Upper lobe of right lung (tissue), 1 donor: ENCODE measurements at regions not wholly inside any gene's neighbourhood (a gene's known extent, or its start where the extent isn't known, plus 50 kb on each side); places are given as distances from the start of the nearest gene placed in this dataset.

ENCODE experiments used
- ATAC-seq: fragments of 200-7000 bp; cut with Tn5 transposase; one replicate; pipeline ENCODE4 v1.9.1; 2020; ENCODE audit warnings: mild to moderate bottlenecking, moderate library complexity
- DNase-seq: peaks from one replicate; pipeline ENCODE4 v3.0.0-alpha.2; 2020
- H3K27ac ChIP-seq: fragments of 200-600 bp; one replicate; pipeline ENCODE4 v1.8.0; 2022
- H3K27me3 ChIP-seq: fragments of 200-600 bp; one replicate; pipeline ENCODE4 v1.8.0; 2022; ENCODE audit warnings: mild to moderate bottlenecking
- H3K36me3 ChIP-seq: fragments of 200-600 bp; one replicate; pipeline ENCODE4 v1.8.0; 2022
- H3K4me1 ChIP-seq: fragments of 200-600 bp; one replicate; pipeline ENCODE4 v1.8.0; 2022
- H3K4me3 ChIP-seq: fragments of 200-600 bp; one replicate; pipeline ENCODE4 v1.8.0; 2022; ENCODE audit warnings: mild to moderate bottlenecking
- H3K9me3 ChIP-seq: fragments of 200-600 bp; one replicate; pipeline ENCODE4 v1.8.0; 2022
- intact Hi-C: fragments of 100-400 bp; cut with DNase I; formaldehyde crosslinking; loops from one replicate; pipeline ENCODE4 v1.11.0; 2022
- TF ChIP-seq, protein P1 (sequence below): fragments of 200-600 bp; IDR thresholded peaks from one replicate; pipeline ENCODE4 v1.8.0; 2022; ENCODE audit warnings: antibody characterized with exemption
- donor health status: DM: no; HTN: yes; CAD: no; lungs with severe emphysema.

DNA sequence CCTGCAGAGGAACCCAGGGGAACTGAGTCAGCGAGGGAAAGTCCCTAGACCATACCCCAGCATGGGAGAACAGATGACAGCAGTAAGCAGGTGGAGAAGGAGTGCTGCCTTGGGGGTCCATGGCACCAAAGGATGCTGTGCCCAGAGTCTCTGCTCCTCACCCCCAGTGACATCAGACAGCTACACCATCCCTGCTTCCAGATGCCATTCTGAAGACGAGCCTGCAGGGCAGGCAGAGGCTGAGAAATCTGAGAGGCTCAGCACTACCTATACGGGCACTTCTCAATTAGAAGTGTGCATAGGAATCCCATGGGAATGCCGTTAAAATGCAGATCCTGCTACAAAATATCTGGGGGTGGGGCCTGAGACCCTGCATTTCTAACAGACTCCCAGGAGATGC lies 211.3 kb upstream of the NSMCE3 start:
- no peaks in the 10 kb centered on the region for H3K27me3 ChIP-seq
- H3K4me1 ChIP-seq: no peaks in the 10 kb centered on the region
- no peaks in the 10 kb centered on the region for H3K9me3 ChIP-seq
- no peak overlapping the region for H3K27ac ChIP-seq
- ATAC-seq (peak; percentile 29), DNase-seq (no peak)
- H3K4me3 ChIP-seq: no peak overlapping the region
- TF ChIP-seq, protein P1, sequence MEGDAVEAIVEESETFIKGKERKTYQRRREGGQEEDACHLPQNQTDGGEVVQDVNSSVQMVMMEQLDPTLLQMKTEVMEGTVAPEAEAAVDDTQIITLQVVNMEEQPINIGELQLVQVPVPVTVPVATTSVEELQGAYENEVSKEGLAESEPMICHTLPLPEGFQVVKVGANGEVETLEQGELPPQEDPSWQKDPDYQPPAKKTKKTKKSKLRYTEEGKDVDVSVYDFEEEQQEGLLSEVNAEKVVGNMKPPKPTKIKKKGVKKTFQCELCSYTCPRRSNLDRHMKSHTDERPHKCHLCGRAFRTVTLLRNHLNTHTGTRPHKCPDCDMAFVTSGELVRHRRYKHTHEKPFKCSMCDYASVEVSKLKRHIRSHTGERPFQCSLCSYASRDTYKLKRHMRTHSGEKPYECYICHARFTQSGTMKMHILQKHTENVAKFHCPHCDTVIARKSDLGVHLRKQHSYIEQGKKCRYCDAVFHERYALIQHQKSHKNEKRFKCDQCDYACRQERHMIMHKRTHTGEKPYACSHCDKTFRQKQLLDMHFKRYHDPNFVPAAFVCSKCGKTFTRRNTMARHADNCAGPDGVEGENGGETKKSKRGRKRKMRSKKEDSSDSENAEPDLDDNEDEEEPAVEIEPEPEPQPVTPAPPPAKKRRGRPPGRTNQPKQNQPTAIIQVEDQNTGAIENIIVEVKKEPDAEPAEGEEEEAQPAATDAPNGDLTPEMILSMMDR: no peak
- intact Hi-C loops: no loop called here
- no peaks in the 10 kb centered on the region for H3K36me3 ChIP-seq

DNA sequence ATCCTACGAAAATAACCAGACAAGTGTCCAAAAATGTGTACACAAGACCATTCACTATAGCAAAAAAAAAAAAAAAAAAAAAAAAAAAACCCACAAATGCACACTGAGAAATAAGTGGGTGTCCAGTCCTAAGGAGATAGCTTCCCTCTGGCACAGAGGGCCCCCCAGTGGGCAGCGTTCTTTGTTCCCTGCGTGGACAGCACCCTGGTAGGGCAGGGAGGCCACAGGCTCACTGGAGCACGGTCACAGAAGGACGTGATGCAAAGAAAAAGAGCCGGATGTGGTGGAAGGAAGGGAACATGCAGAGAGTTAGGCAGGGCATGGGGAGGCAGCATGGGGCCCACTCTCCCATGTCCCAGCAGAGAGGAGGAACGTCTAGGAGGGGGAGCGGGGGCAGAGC lies 210.7 kb upstream of the NSMCE3 start:
- Histone ChIP-seq H3K27ac (no peak overlapping the region), H3K4me3 (no peak overlapping the region), H3K27me3 (no peaks in the 10 kb centered on the region), H3K4me1 (no peaks in the 10 kb centered on the region), H3K36me3 (no peaks in the 10 kb centered on the region), H3K9me3 (no peaks in the 10 kb centered on the region)
- intact Hi-C loops: no loop called here
- no peak for DNase-seq
- ATAC-seq: no peak
- TF ChIP-seq, protein P1: no peak

DNA sequence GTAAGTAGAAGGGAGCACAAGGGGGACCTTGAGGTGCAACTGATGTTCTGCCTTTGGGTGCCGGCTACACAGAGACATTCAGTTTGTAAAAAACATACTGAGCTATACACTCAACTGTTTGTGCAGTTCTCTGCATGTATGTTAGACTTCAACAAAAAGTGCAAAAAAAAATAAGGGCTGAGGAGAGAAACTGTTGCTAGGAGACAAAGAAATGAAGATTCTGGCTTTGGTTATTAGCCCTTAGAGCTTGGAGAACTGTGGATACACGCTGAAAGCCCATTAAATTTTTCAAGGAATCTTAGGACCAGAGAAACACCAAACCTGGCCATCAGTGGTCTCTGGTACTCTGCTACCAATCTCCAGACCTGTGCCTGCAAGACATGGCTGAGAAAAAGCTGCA lies 207.6 kb upstream of the NSMCE3 start:
- intact Hi-C loops: no loop called here
- no peak overlapping the region for H3K4me3 ChIP-seq
- H3K27ac ChIP-seq: no peak overlapping the region
- no peaks in the 10 kb centered on the region for H3K27me3 ChIP-seq
- TF ChIP-seq, protein P1: no peak
- ATAC-seq (no peak), DNase-seq (no peak)
- no peaks in the 10 kb centered on the region for H3K4me1 ChIP-seq
- H3K9me3 ChIP-seq: no peaks in the 10 kb centered on the region
- H3K36me3 ChIP-seq: no peaks in the 10 kb centered on the region

DNA sequence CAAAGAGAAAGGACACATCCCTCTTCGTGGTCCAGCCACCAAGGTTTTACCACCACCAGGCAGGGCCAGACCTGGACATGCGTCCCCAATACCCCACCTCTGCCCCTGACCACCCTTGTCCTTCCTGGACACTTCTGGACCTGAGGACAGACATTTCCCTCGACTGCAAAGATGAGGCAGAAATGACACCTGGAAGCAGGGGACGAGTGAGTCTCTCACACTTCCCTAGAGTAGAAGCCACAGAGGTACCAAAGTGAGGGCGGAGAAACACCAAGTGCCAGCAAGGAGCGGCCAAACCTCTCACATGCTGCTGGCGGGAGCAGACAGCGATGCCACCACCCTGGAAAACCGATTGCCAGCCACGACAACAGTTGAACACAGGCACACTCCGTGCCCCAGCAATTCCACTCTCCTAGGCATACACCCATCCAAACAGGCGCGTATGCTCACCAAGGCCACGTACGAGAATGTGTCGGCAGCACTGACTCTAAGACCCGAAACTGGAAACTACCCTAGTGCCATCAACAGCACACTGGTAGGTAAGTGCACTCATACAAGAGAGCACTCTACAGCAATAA lies 207.0 kb upstream of the NSMCE3 start:
- intact Hi-C loops: no loop called here
- no peaks in the 10 kb centered on the region for H3K36me3 ChIP-seq
- TF ChIP-seq, protein P1: no peak
- no peaks in the 10 kb centered on the region for H3K9me3 ChIP-seq
- no peaks in the 10 kb centered on the region for H3K4me1 ChIP-seq
- no peak overlapping the region for H3K27ac ChIP-seq
- ATAC-seq (no peak), DNase-seq (no peak)
- H3K4me3 ChIP-seq: no peak overlapping the region
- H3K27me3 ChIP-seq: no peaks in the 10 kb centered on the region

DNA sequence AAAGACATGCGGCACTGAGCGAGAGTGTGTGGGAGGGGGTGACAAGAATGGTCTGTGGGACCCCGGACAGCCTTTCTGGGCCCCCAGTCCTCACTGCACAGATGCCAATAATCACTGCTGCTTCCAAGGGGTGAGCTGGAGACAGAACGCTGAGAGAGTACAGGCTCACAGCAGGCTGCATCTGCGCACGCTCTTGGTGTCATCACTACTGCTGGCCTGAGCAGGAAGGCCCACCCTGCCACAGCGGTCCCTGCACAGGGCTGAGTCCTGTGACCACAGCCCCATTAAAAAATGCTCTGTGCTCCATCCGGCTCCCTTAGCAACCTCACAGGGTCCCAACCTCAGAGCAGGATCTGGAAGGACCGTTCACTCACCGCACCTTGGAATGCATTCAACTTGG lies 205.5 kb upstream of the NSMCE3 start:
- ATAC-seq (no peak), DNase-seq (no peak)
- no peak overlapping the region for H3K4me3 ChIP-seq
- H3K27ac ChIP-seq: no peak overlapping the region
- H3K27me3 ChIP-seq: no peaks in the 10 kb centered on the region
- TF ChIP-seq, protein P1: no peak
- no peaks in the 10 kb centered on the region for H3K9me3 ChIP-seq
- intact Hi-C loops: no loop called here
- no peaks in the 10 kb centered on the region for H3K4me1 ChIP-seq
- no peaks in the 10 kb centered on the region for H3K36me3 ChIP-seq

DNA sequence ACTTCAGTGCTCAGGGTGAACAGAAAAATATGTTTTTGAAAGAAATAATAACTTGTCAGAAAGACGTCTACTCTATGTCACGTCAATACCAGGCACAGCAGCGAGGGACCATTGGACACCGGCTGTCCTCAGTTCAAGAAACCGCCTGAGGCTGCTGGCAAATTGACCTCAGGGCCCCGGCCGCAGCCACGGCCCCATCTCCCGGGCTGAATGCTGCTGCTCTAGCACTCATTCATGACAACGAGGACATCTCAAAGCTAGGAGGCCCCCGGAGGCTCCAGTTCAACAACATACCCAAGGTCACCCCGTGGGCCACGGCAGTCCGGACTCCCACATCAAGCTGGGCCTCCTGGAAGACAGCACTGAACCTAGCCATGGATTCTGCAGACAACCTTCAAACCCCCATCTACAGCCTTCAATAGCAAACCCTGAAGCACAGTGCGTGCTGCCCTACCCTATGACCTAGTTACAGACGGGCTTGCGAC lies 204.0 kb upstream of the NSMCE3 start:
- no peaks in the 10 kb centered on the region for H3K9me3 ChIP-seq
- no peak overlapping the region for H3K27ac ChIP-seq
- ATAC-seq (no peak), DNase-seq (no peak)
- no peaks in the 10 kb centered on the region for H3K36me3 ChIP-seq
- intact Hi-C loops: no loop called here
- H3K4me3 ChIP-seq: no peak overlapping the region
- no peaks in the 10 kb centered on the region for H3K4me1 ChIP-seq
- TF ChIP-seq, protein P1: no peak
- no peaks in the 10 kb centered on the region for H3K27me3 ChIP-seq
